Left lung (tissue), 4 donors: ENCODE measurements at regions not wholly inside any gene's neighbourhood (a gene's known extent, or its start where the extent isn't known, plus 50 kb on each side); places are given as distances from the start of the nearest gene placed in this dataset.

ENCODE experiments used
- ATAC-seq: fragments of 200-7000 bp; cut with Tn5 transposase; one replicate; pipeline ENCODE4 v1.9.1; 2020; ENCODE audit warnings: moderate library complexity
- DNase-seq, 4 donors: peaks; one replicate each; pipeline ENCODE4 v3.0.0-alpha.2; 2013 to 2020
- H3K27ac ChIP-seq, 2 donors: fragments of 200-600 bp; sonication (generic) in 1 of 2; one replicate each; pipeline versions ENCODE4 v1.5.0 to v1.8.0; 2020 to 2021
- H3K27me3 ChIP-seq, 2 donors: fragments of 200-600 bp; sonication (generic) in 1 of 2; one replicate each; pipeline versions ENCODE4 v1.5.0 to v1.8.0; 2020 to 2021
- H3K36me3 ChIP-seq, 2 donors: fragments of 200-600 bp; sonication (generic) in 1 of 2; one replicate each; pipeline versions ENCODE4 v1.5.0 to v1.8.0; 2020 to 2021
- H3K4me1 ChIP-seq, 2 donors: fragments of 200-600 bp; one replicate each; pipeline ENCODE4 v1.8.0; 2021
- H3K4me3 ChIP-seq, 2 donors: fragments of 200-600 bp; sonication (generic) in 1 of 2; one replicate each; pipeline versions ENCODE4 v1.5.0 to v1.8.0; 2020 to 2021; ENCODE audit warnings: mild to moderate bottlenecking in 1 of 2
- H3K9me3 ChIP-seq, 2 donors: fragments of 200-600 bp; sonication (generic) in 1 of 2; one replicate each; pipeline versions ENCODE4 v1.5.0 to v1.8.0; 2020 to 2021
- CTCF ChIP-seq, 2 donors: fragments of 200-600 bp; sonication (generic) in 1 of 2; IDR thresholded peaks; one replicate each; pipeline versions ENCODE4 v1.5.0 to v1.8.0; 2021; ENCODE audit warnings: antibody characterized with exemption in 2 of 2
- intact Hi-C, 2 donors: fragments of 100-400 bp; cut with DNase I; formaldehyde crosslinking; loops; one replicate each; pipeline versions ENCODE4 v1.11.2 to v1.14.2; 2022
- donor health status: DM: no; HTN: yes; CAD: no.
- donor health status: DM: no; HTN: no; CAD: no.

- DNase-seq (no peak), ATAC-seq (no peak)
Observed at GRCh38 chr5:167964529-167964928, 326.9 kb upstream of the WWC1 start.

GRCh38 chr5:167965710-167966109, 325.7 kb upstream of the WWC1 start:
- intact Hi-C loops = no loop called here
- Histone ChIP-seq H3K4me1 (no peaks in the 10 kb centered on the region), H3K36me3 (no peaks in the 10 kb centered on the region), H3K27ac (no peak overlapping the region), H3K27me3 (no peaks in the 10 kb centered on the region), H3K4me3 (no peak overlapping the region), H3K9me3 (no peaks in the 10 kb centered on the region)
- ATAC-seq = no peak
- no peak for DNase-seq
- no peak for TF ChIP-seq CTCF (IDR thresholded peaks at IDR 0.05)

More at GRCh38 chr5:167964529-167964928, 326.9 kb upstream of the WWC1 start:
- Histone ChIP-seq H3K36me3 (no peaks in the 10 kb centered on the region), H3K9me3 (peaks cover 0 to 4% of the 10 kb centered on the region in 2 donors), H3K4me1 (no peaks in the 10 kb centered on the region), H3K27me3 (no peaks in the 10 kb centered on the region), H3K27ac (no peak overlapping the region), H3K4me3 (no peak overlapping the region)
- no peak for TF ChIP-seq CTCF (IDR thresholded peaks at IDR 0.05)
- intact Hi-C loops = no loop called here

GRCh38 chr5:167966979-167967378, 324.5 kb upstream of the WWC1 start:
- no peak for ATAC-seq
- Histone ChIP-seq H3K4me1 (no peaks in the 10 kb centered on the region), H3K4me3 (no peak overlapping the region), H3K27me3 (no peaks in the 10 kb centered on the region), H3K27ac (no peak overlapping the region), H3K36me3 (no peaks in the 10 kb centered on the region), H3K9me3 (no peaks in the 10 kb centered on the region)
- intact Hi-C loops = no loop called here
- no peak for DNase-seq
- no peak for TF ChIP-seq CTCF (IDR thresholded peaks at IDR 0.05)

GRCh38 chr5:167967494-167968177, 323.8 kb upstream of the WWC1 start:
- TF ChIP-seq CTCF (IDR thresholded peaks at IDR 0.05) = no peak
- DNase-seq = no peak
- H3K27me3 ChIP-seq = no peaks in the 10 kb centered on the region
- H3K36me3 ChIP-seq = no peaks in the 10 kb centered on the region
- H3K4me3 ChIP-seq = no peak overlapping the region
- H3K9me3 ChIP-seq = no peaks in the 10 kb centered on the region
- ATAC-seq = no peak
- intact Hi-C loops = no loop called here
- no peak overlapping the region for H3K27ac ChIP-seq
- H3K4me1 ChIP-seq = no peaks in the 10 kb centered on the region

GRCh38 chr5:167968837-167969236, 322.6 kb upstream of the WWC1 start:
- DNase-seq = no peak
- ATAC-seq = no peak
- no peaks in the 10 kb centered on the region for H3K9me3 ChIP-seq

More at GRCh38 chr5:167968837-167969236, 322.6 kb upstream of the WWC1 start:
- Histone ChIP-seq H3K27me3 (no peaks in the 10 kb centered on the region), H3K27ac (no peak overlapping the region), H3K4me1 (no peaks in the 10 kb centered on the region), H3K36me3 (no peaks in the 10 kb centered on the region), H3K4me3 (no peak overlapping the region)
- no peak for TF ChIP-seq CTCF (IDR thresholded peaks at IDR 0.05)
- intact Hi-C loops = no loop called here
